Panc1 (cell line): ENCODE measurements at regions not wholly inside any gene's neighbourhood (a gene's known extent, or its start where the extent isn't known, plus 50 kb on each side); places are given as distances from the start of the nearest gene placed in this dataset.

Experiments
- ATAC-seq: fragments of 200-7000 bp; cut with Tn5 transposase; 2 replicates; pipeline ENCODE4 v1.9.1; 2020; ENCODE audit warnings: mild to moderate bottlenecking, moderate library complexity
- BruUV-seq: library from RNA; stranded (reverse); fragments of 400-500 nt; replicated peaks from 2 replicates; lab custom pipeline; 2021; lab: Mats Ljungman, UMichigan
- CTCF ChIA-PET: fragments of 300-600 bp; sonication (Branson Sonifier 250); formaldehyde crosslinking; loops from one replicate; lab custom pipeline; 2022; ENCODE audit warnings: antibody characterized with exemption; lab: Charles Lee
- POLR2A ChIA-PET: fragments of 300-600 bp; sonication (Branson Sonifier 250); formaldehyde crosslinking; loops from one replicate; lab custom pipeline; 2022; ENCODE audit warnings: antibody characterized with exemption; lab: Charles Lee
- DNase-seq: peaks from one replicate; pipeline ENCODE4 v3.0.0-alpha.2; 2010; ENCODE audit warnings: low read depth, low spot score
- H3K27ac ChIP-seq: 2 replicates; pipeline ENCODE4 v1.5.1; 2011; ENCODE audit warnings: mild to moderate bottlenecking, low read length, inconsistent platforms
- H3K27me3 ChIP-seq: fragments of 200-500 bp; sonication (Bioruptor generic); 2 replicates; pipeline ENCODE4 v1.6.0; 2014; ENCODE audit warnings: low read length, inconsistent platforms; ENCODE audit not compliant: control insufficient read depth, insufficient read depth
- H3K36me3 ChIP-seq: fragments of 200-500 bp; sonication (Bioruptor generic); 2 replicates; pipeline ENCODE4 v1.5.1; 2014; ENCODE audit warnings: inconsistent platforms, mild to moderate bottlenecking, low read length, moderate library complexity; ENCODE audit not compliant: control insufficient read depth, insufficient read depth
- H3K4me1 ChIP-seq: 2 replicates; pipeline ENCODE4 v1.5.1; 2011; ENCODE audit warnings: inconsistent platforms, mild to moderate bottlenecking, low read length, moderate library complexity; ENCODE audit not compliant: control insufficient read depth, insufficient read depth
- H3K4me3 ChIP-seq, 2 experiments: 2 replicates each; pipeline ENCODE4 v1.5.1; 2011 to 2012; ENCODE audit warnings: low read depth in 2 of 2, low read length in 2 of 2, mild to moderate bottlenecking in 2 of 2, inconsistent platforms in 1 of 2, moderate library complexity in 1 of 2
- H3K9me3 ChIP-seq: fragments of 200-500 bp; sonication (Bioruptor generic); 2 replicates; pipeline ENCODE4 v1.5.1; 2014; ENCODE audit warnings: low read depth, mild to moderate bottlenecking, inconsistent platforms, low read length, moderate library complexity; ENCODE audit not compliant: control insufficient read depth, insufficient read depth
- POLR2AphosphoS5 ChIP-seq: IDR thresholded peaks from 2 replicates; pipeline ENCODE4 v1.6.1; 2012; ENCODE audit warnings: mild to moderate bottlenecking, low read depth, low read length, moderate library complexity
- SIN3A ChIP-seq: IDR thresholded peaks from 2 replicates; pipeline ENCODE4 v1.6.1; 2012; ENCODE audit warnings: low read depth, mild to moderate bottlenecking, low read length, moderate library complexity, borderline replicate concordance; ENCODE audit not compliant: insufficient read depth
- TCF7L2 ChIP-seq: IDR thresholded peaks from 2 replicates; pipeline ENCODE4 v1.6.1; 2011; ENCODE audit warnings: mild to moderate bottlenecking, low read depth, low read length, inconsistent platforms
- in situ Hi-C: cut with HindIII; loops from 2 replicates; pipeline ENCODE4 v1.10.0; 2016; ENCODE audit warnings: low sequenced_read_pairs, low pct_unique_long_range_greater_than_20kb
- intact Hi-C: fragments of 100-400 bp; cut with micrococcal nuclease; formaldehyde crosslinking; loops from one replicate; pipeline ENCODE4 v1.10.0; 2022; ENCODE audit not compliant: unreplicated experiment
- TF ChIP-seq, protein P1 (sequence below), 2 experiments: IDR thresholded peaks; 2 replicates each; pipeline ENCODE4 v1.6.1; 2011 to 2012; ENCODE audit warnings: low read depth in 2 of 2, control low read depth in 1 of 2, low read length in 1 of 2, mild to moderate bottlenecking in 1 of 2, moderate library complexity in 1 of 2; ENCODE audit not compliant: insufficient read depth in 1 of 2
- TF ChIP-seq, protein P2 (sequence below): fragments of 450-650 bp; IDR thresholded peaks from 2 replicates; pipeline ENCODE4 v1.5.1; 2017; ENCODE audit warnings: mild to moderate bottlenecking

DNA sequence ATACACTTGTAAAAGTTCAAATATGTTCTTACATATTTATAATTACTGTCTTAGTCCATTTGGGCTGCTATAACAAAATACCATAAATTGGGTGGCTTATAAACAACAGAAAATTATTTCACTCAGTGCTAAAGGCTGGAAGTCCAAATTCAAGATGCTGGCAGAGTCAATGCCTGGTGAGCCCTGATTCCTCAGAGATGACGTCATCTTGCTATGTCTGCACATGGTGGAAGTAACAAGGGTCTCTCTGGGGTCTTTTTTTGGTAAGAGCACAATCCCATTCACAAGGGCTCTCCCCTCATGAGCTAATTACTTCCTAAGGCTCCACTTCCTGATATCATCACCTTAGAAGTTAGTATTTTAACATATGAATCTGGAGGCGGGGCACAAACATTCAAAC lies 108.0 kb upstream of the DUSP10 start:
- BruUV-seq = no TSS peak
- Histone ChIP-seq H3K9me3 (no peaks in the 10 kb centered on the region), H3K27ac (no peak overlapping the region), H3K36me3 (no peaks in the 10 kb centered on the region), H3K27me3 (no peaks in the 10 kb centered on the region), H3K4me3 (no peak overlapping the region), H3K4me1 (no peaks in the 10 kb centered on the region)
- intact Hi-C loops = no loop called here
- no peak for TF ChIP-seq TCF7L2
- TF ChIP-seq POLR2AphosphoS5 = no peak
- TF ChIP-seq, protein P1, sequence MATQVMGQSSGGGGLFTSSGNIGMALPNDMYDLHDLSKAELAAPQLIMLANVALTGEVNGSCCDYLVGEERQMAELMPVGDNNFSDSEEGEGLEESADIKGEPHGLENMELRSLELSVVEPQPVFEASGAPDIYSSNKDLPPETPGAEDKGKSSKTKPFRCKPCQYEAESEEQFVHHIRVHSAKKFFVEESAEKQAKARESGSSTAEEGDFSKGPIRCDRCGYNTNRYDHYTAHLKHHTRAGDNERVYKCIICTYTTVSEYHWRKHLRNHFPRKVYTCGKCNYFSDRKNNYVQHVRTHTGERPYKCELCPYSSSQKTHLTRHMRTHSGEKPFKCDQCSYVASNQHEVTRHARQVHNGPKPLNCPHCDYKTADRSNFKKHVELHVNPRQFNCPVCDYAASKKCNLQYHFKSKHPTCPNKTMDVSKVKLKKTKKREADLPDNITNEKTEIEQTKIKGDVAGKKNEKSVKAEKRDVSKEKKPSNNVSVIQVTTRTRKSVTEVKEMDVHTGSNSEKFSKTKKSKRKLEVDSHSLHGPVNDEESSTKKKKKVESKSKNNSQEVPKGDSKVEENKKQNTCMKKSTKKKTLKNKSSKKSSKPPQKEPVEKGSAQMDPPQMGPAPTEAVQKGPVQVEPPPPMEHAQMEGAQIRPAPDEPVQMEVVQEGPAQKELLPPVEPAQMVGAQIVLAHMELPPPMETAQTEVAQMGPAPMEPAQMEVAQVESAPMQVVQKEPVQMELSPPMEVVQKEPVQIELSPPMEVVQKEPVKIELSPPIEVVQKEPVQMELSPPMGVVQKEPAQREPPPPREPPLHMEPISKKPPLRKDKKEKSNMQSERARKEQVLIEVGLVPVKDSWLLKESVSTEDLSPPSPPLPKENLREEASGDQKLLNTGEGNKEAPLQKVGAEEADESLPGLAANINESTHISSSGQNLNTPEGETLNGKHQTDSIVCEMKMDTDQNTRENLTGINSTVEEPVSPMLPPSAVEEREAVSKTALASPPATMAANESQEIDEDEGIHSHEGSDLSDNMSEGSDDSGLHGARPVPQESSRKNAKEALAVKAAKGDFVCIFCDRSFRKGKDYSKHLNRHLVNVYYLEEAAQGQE (IDR thresholded peaks at IDR 0.05; ENCODE audit: insufficient read depth in 1 of 2, low read depth in 2 of 2, low read length in 1 of 2) = no peak
- TF ChIP-seq SIN3A = no peak
- TF ChIP-seq, protein P2, sequence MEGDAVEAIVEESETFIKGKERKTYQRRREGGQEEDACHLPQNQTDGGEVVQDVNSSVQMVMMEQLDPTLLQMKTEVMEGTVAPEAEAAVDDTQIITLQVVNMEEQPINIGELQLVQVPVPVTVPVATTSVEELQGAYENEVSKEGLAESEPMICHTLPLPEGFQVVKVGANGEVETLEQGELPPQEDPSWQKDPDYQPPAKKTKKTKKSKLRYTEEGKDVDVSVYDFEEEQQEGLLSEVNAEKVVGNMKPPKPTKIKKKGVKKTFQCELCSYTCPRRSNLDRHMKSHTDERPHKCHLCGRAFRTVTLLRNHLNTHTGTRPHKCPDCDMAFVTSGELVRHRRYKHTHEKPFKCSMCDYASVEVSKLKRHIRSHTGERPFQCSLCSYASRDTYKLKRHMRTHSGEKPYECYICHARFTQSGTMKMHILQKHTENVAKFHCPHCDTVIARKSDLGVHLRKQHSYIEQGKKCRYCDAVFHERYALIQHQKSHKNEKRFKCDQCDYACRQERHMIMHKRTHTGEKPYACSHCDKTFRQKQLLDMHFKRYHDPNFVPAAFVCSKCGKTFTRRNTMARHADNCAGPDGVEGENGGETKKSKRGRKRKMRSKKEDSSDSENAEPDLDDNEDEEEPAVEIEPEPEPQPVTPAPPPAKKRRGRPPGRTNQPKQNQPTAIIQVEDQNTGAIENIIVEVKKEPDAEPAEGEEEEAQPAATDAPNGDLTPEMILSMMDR = no peak
- DNase-seq (no peak), ATAC-seq (no peak)
- POLR2A ChIA-PET = no interaction called here
- in situ Hi-C loops = no loop called here
- CTCF ChIA-PET = no interaction called here

DNA sequence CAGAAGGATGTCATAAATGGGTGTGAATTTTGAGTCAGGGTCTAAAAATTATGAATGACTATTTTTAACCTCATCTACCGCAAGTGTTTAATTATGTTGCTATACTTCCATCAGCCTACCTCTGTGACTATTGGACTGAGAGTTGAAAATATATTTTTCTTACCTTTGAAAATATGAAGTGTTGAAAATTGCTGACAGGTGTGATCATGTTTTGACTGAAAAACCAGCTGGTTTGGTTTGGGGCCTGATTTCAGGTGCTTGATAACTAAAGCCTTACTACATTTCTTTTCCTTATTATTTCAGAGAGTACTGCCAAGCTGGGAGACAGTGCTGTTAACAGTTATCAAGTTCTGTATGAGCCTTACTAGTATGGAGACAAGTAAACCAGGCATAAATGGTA lies 107.2 kb upstream of the DUSP10 start:
- Histone ChIP-seq H3K27me3 (no peaks in the 10 kb centered on the region), H3K9me3 (no peaks in the 10 kb centered on the region), H3K4me1 (no peaks in the 10 kb centered on the region), H3K27ac (no peak overlapping the region), H3K4me3 (no peak overlapping the region), H3K36me3 (no peaks in the 10 kb centered on the region)
- DNase-seq (no peak), ATAC-seq (no peak)
- intact Hi-C loops (no loop called here), in situ Hi-C loops (no loop called here)
- BruUV-seq = no TSS peak
- POLR2A ChIA-PET = no interaction called here
- CTCF ChIA-PET = no interaction called here
- TF ChIP-seq, protein P1 (IDR thresholded peaks at IDR 0.05; ENCODE audit: insufficient read depth in 1 of 2, low read depth in 2 of 2, low read length in 1 of 2) = no peak
- TF ChIP-seq TCF7L2 (no peak), SIN3A (no peak), POLR2AphosphoS5 (no peak)
- TF ChIP-seq, protein P2 = no peak
